Inferior parietal cortex (tissue), 1 donor: ENCODE measurements at regions not wholly inside any gene's neighbourhood (a gene's known extent, or its start where the extent isn't known, plus 50 kb on each side); places are given as distances from the start of the nearest gene placed in this dataset.

Experiments used
- DNase-seq: peaks from one replicate; pipeline ENCODE4 v3.0.0-alpha.2; 2016; ENCODE audit errors: extremely low spot score

GRCh38 chr5:87051502-87052113, 216.1 kb upstream of the RASA1 start:
- DNase-seq: no peak

- DNase-seq: no peak
Measured at GRCh38 chr5:87053146-87053545, 214.5 kb upstream of the RASA1 start.

- DNase-seq: no peak
Measured at GRCh38 chr5:87054821-87055220, 212.9 kb upstream of the RASA1 start.

- no peak for DNase-seq
Measured at GRCh38 chr5:87061046-87061445, 206.6 kb upstream of the RASA1 start.

- no peak for DNase-seq
Measured at GRCh38 chr5:87069311-87069710, 198.4 kb upstream of the RASA1 start.

- peak; percentile 33 for DNase-seq
Measured at GRCh38 chr5:87069974-87070608, 197.6 kb upstream of the RASA1 start.

- DNase-seq: no peak
Measured at GRCh38 chr5:87074072-87074471, 193.6 kb upstream of the RASA1 start.

GRCh38 chr5:87074934-87075541, 192.6 kb upstream of the RASA1 start:
- DNase-seq: no peak

GRCh38 chr5:87076411-87076810, 191.3 kb upstream of the RASA1 start:
- no peak for DNase-seq

GRCh38 chr5:87076931-87077330, 190.8 kb upstream of the RASA1 start:
- no peak for DNase-seq

- DNase-seq: no peak
Measured at GRCh38 chr5:87079219-87079618, 188.5 kb upstream of the RASA1 start.

GRCh38 chr5:87081016-87081415, 186.7 kb upstream of the RASA1 start:
- no peak for DNase-seq

- peak; percentile 27 for DNase-seq
Measured at GRCh38 chr5:87081511-87082372, 185.9 kb upstream of the RASA1 start.

GRCh38 chr5:87094347-87094746, 173.3 kb upstream of the RASA1 start:
- DNase-seq: no peak

GRCh38 chr5:87094833-87095232, 172.8 kb upstream of the RASA1 start:
- DNase-seq: no peak

- DNase-seq: no peak
Measured at GRCh38 chr5:87095787-87096186, 171.9 kb upstream of the RASA1 start.

- no peak for DNase-seq
Measured at GRCh38 chr5:87097664-87098063, 170.0 kb upstream of the RASA1 start.

GRCh38 chr5:87099291-87099839, 168.3 kb upstream of the RASA1 start:
- DNase-seq: no peak

GRCh38 chr5:87099968-87100367, 167.7 kb upstream of the RASA1 start:
- no peak for DNase-seq

GRCh38 chr5:87101321-87101720, 166.4 kb upstream of the RASA1 start:
- DNase-seq: no peak

GRCh38 chr5:87102841-87103240, 164.8 kb upstream of the RASA1 start:
- no peak for DNase-seq

- DNase-seq: no peak
Measured at GRCh38 chr5:87103616-87104287, 163.9 kb upstream of the RASA1 start.
